ENCODE measurements at regions not wholly inside any gene's neighbourhood (a gene's known extent, or its start where the extent isn't known, plus 50 kb on each side); places are given as distances from the start of the nearest gene placed in this dataset.

DNA sequence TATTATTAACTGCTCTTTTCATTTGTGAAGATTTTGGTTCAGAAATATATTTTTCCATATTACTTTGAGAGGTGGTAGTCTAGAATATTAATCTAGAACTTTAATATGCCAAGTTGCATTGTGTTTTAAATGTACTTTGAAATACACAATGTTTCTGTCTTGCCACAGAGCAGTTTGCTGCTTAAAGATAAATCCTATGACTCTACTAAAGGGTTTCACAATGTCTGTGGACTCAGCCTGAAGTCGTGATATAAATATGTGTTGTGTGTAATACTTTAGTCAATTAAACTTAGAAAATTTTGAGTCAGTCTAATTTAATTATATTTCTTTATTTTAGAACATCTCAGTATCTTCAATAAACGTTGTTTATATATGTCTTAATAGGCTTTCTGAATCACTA lies 1771.7 kb upstream of the PCDH7 start:
- no peak for TF ChIP-seq POLR2A (IDR thresholded peaks at IDR 0.05)
- TF ChIP-seq, protein P1, sequence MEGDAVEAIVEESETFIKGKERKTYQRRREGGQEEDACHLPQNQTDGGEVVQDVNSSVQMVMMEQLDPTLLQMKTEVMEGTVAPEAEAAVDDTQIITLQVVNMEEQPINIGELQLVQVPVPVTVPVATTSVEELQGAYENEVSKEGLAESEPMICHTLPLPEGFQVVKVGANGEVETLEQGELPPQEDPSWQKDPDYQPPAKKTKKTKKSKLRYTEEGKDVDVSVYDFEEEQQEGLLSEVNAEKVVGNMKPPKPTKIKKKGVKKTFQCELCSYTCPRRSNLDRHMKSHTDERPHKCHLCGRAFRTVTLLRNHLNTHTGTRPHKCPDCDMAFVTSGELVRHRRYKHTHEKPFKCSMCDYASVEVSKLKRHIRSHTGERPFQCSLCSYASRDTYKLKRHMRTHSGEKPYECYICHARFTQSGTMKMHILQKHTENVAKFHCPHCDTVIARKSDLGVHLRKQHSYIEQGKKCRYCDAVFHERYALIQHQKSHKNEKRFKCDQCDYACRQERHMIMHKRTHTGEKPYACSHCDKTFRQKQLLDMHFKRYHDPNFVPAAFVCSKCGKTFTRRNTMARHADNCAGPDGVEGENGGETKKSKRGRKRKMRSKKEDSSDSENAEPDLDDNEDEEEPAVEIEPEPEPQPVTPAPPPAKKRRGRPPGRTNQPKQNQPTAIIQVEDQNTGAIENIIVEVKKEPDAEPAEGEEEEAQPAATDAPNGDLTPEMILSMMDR (IDR thresholded peaks at IDR 0.05): no peak
- TF ChIP-seq EP300 (IDR thresholded peaks at IDR 0.05): no peak
- TF ChIP-seq POLR2AphosphoS5 (IDR thresholded peaks at IDR 0.05): no peak
